Gastrocnemius medialis (tissue), 4 donors: ENCODE measurements at regions not wholly inside any gene's neighbourhood (a gene's known extent, or its start where the extent isn't known, plus 50 kb on each side); places are given as distances from the start of the nearest gene placed in this dataset.

Experiments used
- ATAC-seq, 2 donors: fragments of 150-250 bp; one replicate each; pipeline ENCODE4 v1.9.1; 2016
- DNase-seq, 2 donors: peaks; one replicate each; pipeline ENCODE4 v3.0.0-alpha.2; 2019
- H3K27ac ChIP-seq, 4 donors: fragments of 200-600 bp; sonication (generic); 1 replicate in 1 of 4; 2 replicates in 3 of 4; pipeline ENCODE4 v1.5.1; 2016 to 2018; ENCODE audit warnings: mild to moderate bottlenecking in 2 of 4, moderate library complexity in 1 of 4
- H3K27me3 ChIP-seq, 3 donors: fragments of 200-600 bp; sonication (generic) in 2 of 3; 1 replicate in 1 of 3; 2 replicates in 2 of 3; pipeline versions ENCODE4 v1.5.1 to v1.6.0; 2016 to 2019; ENCODE audit warnings: mild to moderate bottlenecking in 1 of 3, moderate library complexity in 1 of 3
- H3K36me3 ChIP-seq, 2 donors: fragments of 200-600 bp; sonication (generic) in 1 of 2; one replicate each; pipeline ENCODE4 v1.5.1; 2017 to 2018
- H3K4me1 ChIP-seq, 2 donors: fragments of 200-600 bp; sonication (generic) in 1 of 2; one replicate each; pipeline ENCODE4 v1.5.1; 2016 to 2017; ENCODE audit warnings: mild to moderate bottlenecking in 2 of 2
- H3K4me3 ChIP-seq, 4 donors: fragments of 200-600 bp; sonication (generic) in 3 of 4; 1 replicate in 1 of 4; 2 replicates in 3 of 4; pipeline ENCODE4 v1.5.1; 2016 to 2019; ENCODE audit warnings: mild to moderate bottlenecking in 2 of 4
- H3K9me3 ChIP-seq, 3 donors: fragments of 200-600 bp; sonication (generic) in 2 of 3; 1 replicate in 1 of 3; 2 replicates in 2 of 3; pipeline ENCODE4 v1.5.1; 2016 to 2019
- POLR2A ChIP-seq, 2 donors: fragments of 450-650 bp; IDR thresholded peaks; one replicate each; pipeline ENCODE4 v1.6.1; 2017; ENCODE audit warnings: antibody characterized with exemption in 2 of 2, mild to moderate bottlenecking in 2 of 2, moderate library complexity in 2 of 2
- in situ Hi-C, 4 donors: fragments of 200-750 bp; cut with MboI; loops; one replicate each; pipeline versions ENCODE4 v1.15.0 to v1.8.0; 2017; ENCODE audit warnings: low sequenced_read_pairs in 4 of 4
- intact Hi-C: fragments of 100-400 bp; cut with DNase I; formaldehyde crosslinking; loops from one replicate; pipeline ENCODE4 v1.15.1; 2023; ENCODE audit warnings: low total_unique reads
- TF ChIP-seq, protein P1 (sequence below), 5 experiments: fragments of 450-650 bp in 3 of 5; fragments of 200-600 bp in 2 of 5; sonication (generic) in 2 of 5; IDR thresholded peaks in 4 of 5; conservative IDR thresholded peaks in 1 of 5; 1 replicate in 4 of 5; 2 replicates in 1 of 5; pipeline ENCODE4 v1.5.1; 2016 to 2019; ENCODE audit warnings: antibody characterized with exemption in 5 of 5, mild to moderate bottlenecking in 3 of 5, moderate library complexity in 3 of 5

DNA sequence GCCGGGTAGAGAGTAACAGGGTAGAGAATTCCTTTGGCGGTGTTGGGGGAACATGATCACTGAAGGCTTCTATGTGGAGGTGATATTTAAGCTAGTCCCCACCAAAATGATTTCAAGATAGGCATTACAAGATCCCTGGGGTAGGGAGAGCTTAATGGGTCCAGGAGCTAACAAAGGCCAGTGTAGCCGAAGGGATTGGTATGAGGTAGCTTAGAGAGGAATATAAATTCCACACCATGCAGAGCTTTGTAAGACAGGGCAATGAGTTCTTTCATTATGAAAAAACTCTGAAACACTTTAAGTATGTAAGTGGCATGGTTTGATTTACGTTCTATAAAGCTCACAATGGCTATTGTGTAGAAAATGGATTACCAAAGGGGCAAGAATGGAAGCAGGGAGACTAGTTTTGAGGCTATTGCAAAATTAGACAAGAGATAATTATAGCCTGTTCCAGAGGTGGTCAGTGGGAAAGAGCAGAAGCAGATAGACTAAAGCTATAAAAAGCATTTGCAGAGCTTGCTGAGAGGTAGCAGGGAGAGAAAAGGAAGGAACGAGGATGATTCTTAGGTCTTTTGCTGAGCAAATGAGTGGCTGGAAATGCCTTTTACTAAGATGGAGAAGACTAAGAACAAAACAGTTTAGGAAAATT, 119.7 kb upstream of the SLC25A13 start:
- H3K9me3 ChIP-seq, result no peaks in the 10 kb centered on the region
- no peak overlapping the region for H3K4me3 ChIP-seq
- no peak for ATAC-seq
- no peak overlapping the region for H3K27ac ChIP-seq
- DNase-seq, result no peak
- no peaks in the 10 kb centered on the region for H3K4me1 ChIP-seq
- H3K36me3 ChIP-seq, result no peaks in the 10 kb centered on the region
- intact Hi-C loops (no loop called here), in situ Hi-C loops (no loop called here)
- TF ChIP-seq POLR2A (IDR thresholded peaks at IDR 0.05), result no peak
- no peaks in the 10 kb centered on the region for H3K27me3 ChIP-seq

DNA sequence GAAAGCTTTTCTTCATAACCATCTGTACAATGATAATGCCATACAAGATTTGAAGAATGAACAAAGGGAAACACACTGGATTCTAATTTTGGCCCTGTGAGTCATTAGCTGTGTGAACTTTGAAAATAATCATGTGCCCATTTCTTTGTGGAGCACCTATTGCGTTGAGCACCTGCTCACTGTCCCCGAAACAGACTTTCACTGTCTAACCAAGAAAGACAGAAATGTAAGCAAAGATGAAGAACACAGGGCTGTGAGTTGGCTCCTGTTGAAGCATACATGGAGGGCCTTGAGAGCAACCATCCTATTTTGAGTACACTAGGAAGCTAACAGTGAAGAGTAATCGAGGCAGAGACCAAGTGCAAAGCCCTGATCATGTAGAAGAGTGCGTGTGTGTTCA, 118.4 kb upstream of the SLC25A13 start:
- TF ChIP-seq POLR2A (IDR thresholded peaks at IDR 0.05), result no peak
- H3K9me3 ChIP-seq, result no peaks in the 10 kb centered on the region
- intact Hi-C loops (no loop called here), in situ Hi-C loops (no loop called here)
- H3K4me1 ChIP-seq, result no peaks in the 10 kb centered on the region
- H3K36me3 ChIP-seq, result no peaks in the 10 kb centered on the region
- ATAC-seq (no peak), DNase-seq (no peak)
- no peak overlapping the region for H3K4me3 ChIP-seq
- no peaks in the 10 kb centered on the region for H3K27me3 ChIP-seq
- H3K27ac ChIP-seq, result no peak overlapping the region

DNA sequence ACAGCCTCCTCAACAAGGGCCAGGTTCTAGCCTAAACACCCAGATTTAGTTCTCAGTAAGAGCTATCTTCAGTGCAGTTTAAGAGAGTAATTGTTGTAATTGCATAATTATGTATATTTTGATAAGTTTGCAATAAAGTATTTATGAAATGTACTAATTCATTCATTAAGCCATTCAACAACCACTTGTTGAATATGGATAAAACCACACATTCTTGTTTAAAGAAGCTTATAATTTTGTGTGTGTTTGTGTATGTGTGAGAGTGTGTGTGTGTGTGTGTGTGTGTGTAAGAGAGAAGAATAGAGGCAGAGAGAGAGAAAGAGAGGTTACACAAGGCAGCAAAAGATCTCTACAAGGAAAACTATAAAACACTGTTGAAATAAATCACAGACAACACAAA, 115.0 kb upstream of the SLC25A13 start:
- ATAC-seq, result no peak
- H3K9me3 ChIP-seq, result no peaks in the 10 kb centered on the region

DNA sequence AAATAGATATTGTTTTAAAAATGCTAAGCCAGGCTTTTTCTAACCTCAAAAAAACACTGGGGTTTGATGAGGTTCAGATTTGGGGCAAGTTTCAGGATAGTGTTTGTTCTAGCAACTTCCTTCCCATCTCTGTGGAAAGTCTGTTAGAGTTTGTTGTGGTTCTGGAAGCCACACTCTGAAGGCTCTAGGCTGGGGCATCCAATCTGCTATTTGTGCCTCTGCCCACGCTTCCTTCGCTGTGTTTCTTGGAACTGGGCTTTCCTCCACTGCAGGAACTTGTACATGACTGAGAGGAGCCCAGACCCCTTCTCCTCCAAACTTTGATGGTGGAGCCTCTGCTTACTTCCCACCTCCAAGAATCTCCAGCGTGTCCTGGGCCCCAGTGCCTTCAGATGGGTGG, 108.5 kb upstream of the SLC25A13 start:
- Histone ChIP-seq H3K9me3 (no peaks in the 10 kb centered on the region), H3K4me3 (no peak overlapping the region), H3K36me3 (no peaks in the 10 kb centered on the region), H3K27ac (no peak overlapping the region), H3K27me3 (no peaks in the 10 kb centered on the region), H3K4me1 (no peaks in the 10 kb centered on the region)
- DNase-seq (no peak), ATAC-seq (no peak)
- intact Hi-C loops (no loop called here), in situ Hi-C loops (no loop called here)
- TF ChIP-seq, protein P1, sequence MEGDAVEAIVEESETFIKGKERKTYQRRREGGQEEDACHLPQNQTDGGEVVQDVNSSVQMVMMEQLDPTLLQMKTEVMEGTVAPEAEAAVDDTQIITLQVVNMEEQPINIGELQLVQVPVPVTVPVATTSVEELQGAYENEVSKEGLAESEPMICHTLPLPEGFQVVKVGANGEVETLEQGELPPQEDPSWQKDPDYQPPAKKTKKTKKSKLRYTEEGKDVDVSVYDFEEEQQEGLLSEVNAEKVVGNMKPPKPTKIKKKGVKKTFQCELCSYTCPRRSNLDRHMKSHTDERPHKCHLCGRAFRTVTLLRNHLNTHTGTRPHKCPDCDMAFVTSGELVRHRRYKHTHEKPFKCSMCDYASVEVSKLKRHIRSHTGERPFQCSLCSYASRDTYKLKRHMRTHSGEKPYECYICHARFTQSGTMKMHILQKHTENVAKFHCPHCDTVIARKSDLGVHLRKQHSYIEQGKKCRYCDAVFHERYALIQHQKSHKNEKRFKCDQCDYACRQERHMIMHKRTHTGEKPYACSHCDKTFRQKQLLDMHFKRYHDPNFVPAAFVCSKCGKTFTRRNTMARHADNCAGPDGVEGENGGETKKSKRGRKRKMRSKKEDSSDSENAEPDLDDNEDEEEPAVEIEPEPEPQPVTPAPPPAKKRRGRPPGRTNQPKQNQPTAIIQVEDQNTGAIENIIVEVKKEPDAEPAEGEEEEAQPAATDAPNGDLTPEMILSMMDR (IDR thresholded peaks at IDR 0.05 in 4 of 5, conservative IDR thresholded peaks at IDR 0.05 in 1 of 5), result no peak
- no peak for TF ChIP-seq POLR2A (IDR thresholded peaks at IDR 0.05)

More for the DNA sequence above, 115.0 kb upstream of the SLC25A13 start:
- Histone ChIP-seq H3K4me1 (no peaks in the 10 kb centered on the region), H3K27me3 (no peaks in the 10 kb centered on the region), H3K36me3 (no peaks in the 10 kb centered on the region), H3K27ac (no peak overlapping the region), H3K4me3 (no peak overlapping the region)
- DNase-seq, result no peak
- TF ChIP-seq, protein P1 (IDR thresholded peaks at IDR 0.05 in 4 of 5, conservative IDR thresholded peaks at IDR 0.05 in 1 of 5), result no peak
- TF ChIP-seq POLR2A (IDR thresholded peaks at IDR 0.05), result no peak
- in situ Hi-C loops (no loop called here), intact Hi-C loops (no loop called here)

DNA sequence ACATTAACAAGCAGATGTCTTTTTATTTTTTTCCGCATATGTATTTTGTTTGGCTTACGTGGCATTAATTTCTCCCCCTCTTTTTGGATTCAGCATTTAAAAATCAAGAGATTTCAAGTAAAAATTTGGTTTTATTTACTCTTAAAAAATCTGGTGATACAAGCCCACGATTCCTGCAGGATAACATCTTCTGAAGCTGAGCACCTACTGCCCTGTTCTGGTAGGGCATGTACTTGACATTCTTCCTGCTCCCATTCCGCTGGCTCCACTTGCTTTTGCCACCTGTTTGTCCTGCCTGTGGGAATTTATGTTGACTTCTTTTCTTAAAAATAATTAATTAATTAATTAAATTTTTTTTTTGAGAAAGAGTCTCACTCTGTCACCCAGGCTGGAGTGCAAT, 105.2 kb upstream of the SLC25A13 start:
- Histone ChIP-seq H3K36me3 (no peaks in the 10 kb centered on the region), H3K27me3 (no peaks in the 10 kb centered on the region), H3K4me3 (no peak overlapping the region), H3K9me3 (no peaks in the 10 kb centered on the region), H3K27ac (no peak overlapping the region), H3K4me1 (no peaks in the 10 kb centered on the region)
- no peak for DNase-seq
- no peak for ATAC-seq
- in situ Hi-C loops (no loop called here), intact Hi-C loops (no loop called here)
- no peak for TF ChIP-seq POLR2A (IDR thresholded peaks at IDR 0.05)
- TF ChIP-seq, protein P1 (IDR thresholded peaks at IDR 0.05 in 4 of 5, conservative IDR thresholded peaks at IDR 0.05 in 1 of 5), result no peak

DNA sequence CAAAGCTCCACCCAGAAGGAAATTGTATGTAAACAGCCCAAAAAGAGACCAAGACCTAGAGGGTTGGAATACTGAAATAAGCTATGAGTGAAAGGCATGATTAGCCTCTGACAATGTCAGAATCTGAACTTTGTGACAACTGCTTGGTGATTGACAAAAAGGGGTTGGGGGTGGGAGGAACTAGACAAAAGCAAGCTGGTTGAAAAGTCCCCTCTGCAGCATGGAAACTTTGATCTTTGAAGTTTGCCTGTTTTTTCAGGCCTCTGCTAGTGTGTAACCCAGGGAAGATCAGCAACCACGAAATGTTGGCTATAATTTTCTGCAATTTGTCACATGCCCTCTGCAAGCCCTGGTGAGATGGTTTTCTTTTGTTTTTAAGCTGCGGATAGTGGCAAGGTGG, 104.8 kb upstream of the SLC25A13 start:
- Histone ChIP-seq H3K27me3 (no peaks in the 10 kb centered on the region), H3K4me3 (no peak overlapping the region), H3K4me1 (no peaks in the 10 kb centered on the region), H3K9me3 (no peaks in the 10 kb centered on the region), H3K27ac (no peak overlapping the region), H3K36me3 (no peaks in the 10 kb centered on the region)
- DNase-seq (no peak), ATAC-seq (no peak)
- in situ Hi-C loops (no loop called here), intact Hi-C loops (no loop called here)
- TF ChIP-seq, protein P1 (IDR thresholded peaks at IDR 0.05 in 4 of 5, conservative IDR thresholded peaks at IDR 0.05 in 1 of 5), result no peak
